K562 (cell line): ENCODE measurements at regions not wholly inside any gene's neighbourhood (a gene's known extent, or its start where the extent isn't known, plus 50 kb on each side); places are given as distances from the start of the nearest gene placed in this dataset.

Experiments used
- BCL6 ChIP-seq: fragments of 250-450 bp; sonication (Bioruptor Pico); IDR thresholded peaks from 2 replicates; pipeline ENCODE4 v1.4.0; 2020
- CBFA2T3 ChIP-seq: fragments of 450-650 bp; IDR thresholded peaks from 2 replicates; pipeline ENCODE4 v1.6.1; 2017
- CBX8 ChIP-seq: fragments of 200-600 bp; sonication (generic); IDR thresholded peaks from 2 replicates; pipeline ENCODE4 v1.6.1; 2012; ENCODE audit warnings: borderline replicate concordance, mixed run types, low read depth, mild to moderate bottlenecking, moderate library complexity, mixed read lengths, low read length, control low read depth, inconsistent platforms; ENCODE audit not compliant: poor library complexity, severe bottlenecking; ENCODE audit errors: extremely low read depth
- CCAR2 ChIP-seq: fragments of 200-400 bp; formaldehyde crosslinking; IDR thresholded peaks from 2 replicates; pipeline ENCODE4 v1.6.1; 2017; ENCODE audit warnings: mild to moderate bottlenecking, low read depth, low read length
- E2F8 ChIP-seq: fragments of 450-650 bp; IDR thresholded peaks from 2 replicates; pipeline ENCODE4 v1.7.1; 2018; ENCODE audit warnings: mild to moderate bottlenecking, low read depth; ENCODE audit not compliant: partially characterized antibody
- ETV1 ChIP-seq: fragments of 450-650 bp; conservative IDR thresholded peaks from 2 replicates; pipeline ENCODE4 v1.6.1; 2016; ENCODE audit warnings: missing genetic modification characterization, control low read depth, low read depth, missing compliant biosample characterization
- HDAC2 ChIP-seq: fragments of 450-650 bp; IDR thresholded peaks from 2 replicates; pipeline ENCODE4 v1.6.1; 2016; ENCODE audit warnings: mild to moderate bottlenecking
- HNRNPUL1 ChIP-seq: fragments of 200-400 bp; formaldehyde crosslinking; IDR thresholded peaks from 2 replicates; pipeline ENCODE4 v1.6.1; 2017; ENCODE audit warnings: low read length
- MAFF ChIP-seq: IDR thresholded peaks from 2 replicates; pipeline ENCODE4 v1.6.1; 2012; ENCODE audit warnings: low read length, improper control_type of control experiment
- MNT ChIP-seq, 2 experiments: fragments of 450-650 bp; conservative IDR thresholded peaks; 2 replicates each; pipeline ENCODE4 v1.6.1; 2017; ENCODE audit warnings: mild to moderate bottlenecking in 2 of 2, moderate library complexity in 2 of 2
- RBM15 ChIP-seq: fragments of 200-400 bp; formaldehyde crosslinking; IDR thresholded peaks from 2 replicates; pipeline ENCODE4 v1.6.1; 2018; ENCODE audit warnings: mild to moderate bottlenecking, low read length, moderate library complexity; ENCODE audit not compliant: insufficient read depth
- SAFB2 ChIP-seq: fragments of 200-400 bp; formaldehyde crosslinking; IDR thresholded peaks from 2 replicates; pipeline ENCODE4 v1.6.1; 2018; ENCODE audit warnings: borderline replicate concordance, low read length, low read depth, moderate library complexity; ENCODE audit not compliant: severe bottlenecking
- SMARCB1 ChIP-seq: IDR thresholded peaks from 2 replicates; pipeline ENCODE4 v1.6.1; 2011; ENCODE audit warnings: improper control_type of control experiment, low read depth; ENCODE audit not compliant: insufficient read length
- TOE1 ChIP-seq, 2 experiments: fragments of 450-650 bp in 1 of 2; sonication (generic) in 1 of 2; formaldehyde crosslinking in 1 of 2; IDR thresholded peaks; 2 replicates each; pipeline versions ENCODE4 v1.7.1 to v1.8.0; 2016 to 2022; ENCODE audit warnings: borderline replicate concordance in 2 of 2, mild to moderate bottlenecking in 2 of 2, antibody characterized with exemption in 1 of 2, inconsistent platforms in 1 of 2, low read depth in 1 of 2, missing genetic modification reagents in 1 of 2, moderate library complexity in 1 of 2
- YY1 ChIP-seq, 3 experiments: IDR thresholded peaks; 2 replicates each; pipeline ENCODE4 v1.6.1; 2011; ENCODE audit warnings: low read length in 2 of 3, mild to moderate bottlenecking in 2 of 3, moderate library complexity in 2 of 3, borderline replicate concordance in 1 of 3, control low read depth in 1 of 3, low read depth in 1 of 3; ENCODE audit not compliant: insufficient read depth in 3 of 3, insufficient replicate concordance in 2 of 3, control insufficient read depth in 1 of 3, insufficient read length in 1 of 3; ENCODE audit errors: extremely low read depth in 1 of 3
- ZFP36 ChIP-seq: fragments of 150-350 bp; IDR thresholded peaks from 2 replicates; pipeline ENCODE4 v1.6.1; 2018; ENCODE audit warnings: low read length, low read depth; ENCODE audit not compliant: partially characterized antibody
- ZNF12 ChIP-seq: sonication (generic); formaldehyde crosslinking; IDR thresholded peaks from 2 replicates; pipeline ENCODE4 v1.4.0; 2020; ENCODE audit warnings: mild to moderate bottlenecking, missing genetic modification reagents
- ZNF445 ChIP-seq: fragments of 250-450 bp; sonication (Bioruptor Pico); IDR thresholded peaks from 2 replicates; pipeline ENCODE4 v1.4.0; 2020; ENCODE audit warnings: low read depth, mild to moderate bottlenecking, moderate library complexity
- ZNF780A ChIP-seq: fragments of 250-450 bp; sonication (Bioruptor Pico); IDR thresholded peaks from 2 replicates; pipeline ENCODE4 v1.5.0; 2021; ENCODE audit warnings: mild to moderate bottlenecking
- TF ChIP-seq, protein P1 (sequence below): fragments of 450-650 bp; IDR thresholded peaks from 2 replicates; pipeline ENCODE4 v1.7.0; 2016; ENCODE audit warnings: borderline replicate concordance
- TF ChIP-seq, protein P2 (sequence below): fragments of 450-650 bp; formaldehyde crosslinking; IDR thresholded peaks from 2 replicates; pipeline ENCODE4 v1.4.0; 2020; ENCODE audit warnings: mild to moderate bottlenecking, moderate library complexity

DNA sequence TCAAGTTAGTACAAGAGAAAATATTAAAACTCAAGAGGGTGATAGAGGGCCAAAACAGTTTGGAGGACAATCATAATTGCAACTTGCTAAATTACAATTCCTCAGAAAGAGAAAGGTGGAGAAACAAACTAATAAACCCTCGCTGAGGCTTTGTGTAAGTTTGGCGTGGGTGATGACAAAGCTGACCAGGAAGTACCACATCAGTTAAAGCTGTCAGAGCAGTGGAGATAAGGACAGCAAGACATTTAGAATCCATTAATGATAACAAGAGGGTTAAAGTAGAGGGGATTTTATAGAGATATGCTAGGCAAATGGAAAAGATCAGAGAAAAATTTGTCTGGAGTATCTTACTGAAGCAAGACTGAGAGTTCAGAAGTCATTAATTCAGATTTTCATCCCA is 334.4 kb downstream of the TFAP2B start (continued):
- no peak for TF ChIP-seq E2F8
- no peak for TF ChIP-seq SMARCB1
- TF ChIP-seq, protein P1, sequence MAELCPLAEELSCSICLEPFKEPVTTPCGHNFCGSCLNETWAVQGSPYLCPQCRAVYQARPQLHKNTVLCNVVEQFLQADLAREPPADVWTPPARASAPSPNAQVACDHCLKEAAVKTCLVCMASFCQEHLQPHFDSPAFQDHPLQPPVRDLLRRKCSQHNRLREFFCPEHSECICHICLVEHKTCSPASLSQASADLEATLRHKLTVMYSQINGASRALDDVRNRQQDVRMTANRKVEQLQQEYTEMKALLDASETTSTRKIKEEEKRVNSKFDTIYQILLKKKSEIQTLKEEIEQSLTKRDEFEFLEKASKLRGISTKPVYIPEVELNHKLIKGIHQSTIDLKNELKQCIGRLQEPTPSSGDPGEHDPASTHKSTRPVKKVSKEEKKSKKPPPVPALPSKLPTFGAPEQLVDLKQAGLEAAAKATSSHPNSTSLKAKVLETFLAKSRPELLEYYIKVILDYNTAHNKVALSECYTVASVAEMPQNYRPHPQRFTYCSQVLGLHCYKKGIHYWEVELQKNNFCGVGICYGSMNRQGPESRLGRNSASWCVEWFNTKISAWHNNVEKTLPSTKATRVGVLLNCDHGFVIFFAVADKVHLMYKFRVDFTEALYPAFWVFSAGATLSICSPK: no peak
- no peak for TF ChIP-seq MNT (conservative IDR thresholded peaks at IDR 0.05)
- no peak for TF ChIP-seq BCL6 (CRISPR knock-in tag)
- peak; percentile 88 for TF ChIP-seq ETV1
- TF ChIP-seq YY1 (IDR thresholded peaks at IDR 0.05; ENCODE audit: borderline replicate concordance in 1 of 3, control insufficient read depth in 1 of 3, extremely low read depth in 1 of 3, insufficient read depth in 3 of 3, insufficient read length in 1 of 3, insufficient replicate concordance in 2 of 3, low read depth in 1 of 3, low read length in 2 of 3): no peak
- no peak for TF ChIP-seq CBX8
- no peak for TF ChIP-seq ZNF12 (CRISPR knock-in tag)
- TF ChIP-seq, protein P2, sequence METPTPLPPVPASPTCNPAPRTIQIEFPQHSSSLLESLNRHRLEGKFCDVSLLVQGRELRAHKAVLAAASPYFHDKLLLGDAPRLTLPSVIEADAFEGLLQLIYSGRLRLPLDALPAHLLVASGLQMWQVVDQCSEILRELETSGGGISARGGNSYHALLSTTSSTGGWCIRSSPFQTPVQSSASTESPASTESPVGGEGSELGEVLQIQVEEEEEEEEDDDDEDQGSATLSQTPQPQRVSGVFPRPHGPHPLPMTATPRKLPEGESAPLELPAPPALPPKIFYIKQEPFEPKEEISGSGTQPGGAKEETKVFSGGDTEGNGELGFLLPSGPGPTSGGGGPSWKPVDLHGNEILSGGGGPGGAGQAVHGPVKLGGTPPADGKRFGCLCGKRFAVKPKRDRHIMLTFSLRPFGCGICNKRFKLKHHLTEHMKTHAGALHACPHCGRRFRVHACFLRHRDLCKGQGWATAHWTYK (CRISPR knock-in tag): no peak
- no peak for TF ChIP-seq MAFF
- peak; percentile 21; the same call in 1 of the 2 replicates for TF ChIP-seq HDAC2
- no peak for TF ChIP-seq ZNF445 (CRISPR knock-in tag)
- TF ChIP-seq SAFB2: no peak
- no peak for TF ChIP-seq HNRNPUL1
- no peak for TF ChIP-seq CCAR2
- no peak for TF ChIP-seq TOE1 (IDR thresholded peaks at IDR 0.05; ENCODE audit: borderline replicate concordance)
- no peak for TF ChIP-seq TOE1 (CRISPR knock-in tag; IDR thresholded peaks at IDR 0.05; ENCODE audit: borderline replicate concordance, low read depth)
- no peak for TF ChIP-seq RBM15
- no peak for TF ChIP-seq ZFP36
- no peak for TF ChIP-seq ZNF780A
- TF ChIP-seq CBFA2T3: peak; percentile 72
